ENCODE measurements at regions not wholly inside any gene's neighbourhood (a gene's known extent, or its start where the extent isn't known, plus 50 kb on each side); places are given as distances from the start of the nearest gene placed in this dataset.

DNA sequence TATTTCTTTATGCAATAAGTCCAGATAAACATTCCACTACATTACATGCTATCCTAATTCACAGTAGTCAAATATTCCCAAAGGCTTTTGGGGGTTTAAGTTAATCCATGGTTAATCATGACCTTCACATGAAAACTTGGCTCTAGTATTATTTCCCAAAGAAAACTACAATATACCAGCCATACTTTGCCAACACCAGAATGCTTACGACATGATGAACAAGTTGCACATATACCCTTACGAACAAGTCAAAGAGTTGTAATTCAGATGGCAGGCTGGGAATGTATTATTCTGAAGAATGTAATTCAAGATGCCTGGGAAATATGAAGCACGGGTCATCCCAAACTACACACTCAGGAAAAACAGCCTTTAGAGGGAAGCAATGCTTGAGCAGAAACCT is 499.6 kb downstream of the PPARGC1A start:
- DNase-seq: no peak

DNA sequence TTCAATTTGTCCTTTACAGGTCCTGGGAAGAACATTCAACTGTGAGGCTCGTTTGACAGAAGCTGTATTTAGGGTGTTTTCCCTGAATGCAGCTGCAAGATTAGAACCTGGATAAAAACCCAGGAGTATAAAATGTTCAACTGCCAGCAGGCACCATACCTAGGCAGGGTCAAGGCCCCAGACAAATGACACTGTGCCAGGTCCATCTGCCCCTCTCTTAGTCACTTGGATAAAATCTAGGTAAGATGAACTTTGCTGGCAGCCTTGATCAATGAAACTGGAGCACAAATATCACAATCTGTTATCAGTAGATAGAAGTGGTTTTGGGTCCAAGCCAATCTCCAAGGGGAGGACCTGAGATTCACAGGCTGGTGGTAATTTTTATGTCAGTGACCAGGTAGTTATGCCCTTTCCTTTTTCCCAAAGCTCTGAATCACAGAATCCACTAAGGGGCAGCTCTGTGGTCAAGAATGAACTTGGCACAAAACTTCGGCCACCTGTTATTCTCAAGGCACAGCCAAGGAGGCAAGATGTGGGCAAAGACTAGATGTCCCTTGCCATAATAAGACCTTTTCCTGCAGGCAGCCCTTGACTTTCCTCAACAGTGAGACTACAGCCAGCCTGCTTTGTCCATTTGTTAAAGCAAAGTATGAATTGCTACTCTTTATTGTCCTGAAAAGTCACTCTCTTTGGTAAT is 501.0 kb downstream of the PPARGC1A start:
- DNase-seq: no peak

DNA sequence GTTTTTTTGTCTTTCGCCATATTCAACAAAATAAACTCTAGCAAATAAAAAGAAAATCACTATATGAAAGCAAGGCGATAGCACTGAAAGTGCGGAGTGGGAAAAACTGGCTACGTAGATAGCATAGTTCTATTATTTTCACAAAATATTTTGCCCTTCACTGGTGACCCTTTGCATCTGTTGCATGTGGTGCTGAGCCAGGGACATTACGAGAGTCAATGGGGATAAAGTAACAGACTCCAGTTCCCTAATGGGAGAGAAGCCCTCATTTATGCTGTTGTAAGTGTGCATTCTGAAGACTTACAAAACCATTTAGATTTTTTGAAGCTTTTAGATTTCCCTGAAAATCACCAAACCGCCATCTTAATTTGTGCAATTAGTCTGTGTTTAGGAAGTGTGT is 501.6 kb downstream of the PPARGC1A start:
- no peak for DNase-seq

GRCh38 chr4:23384741-23385140 is 505.1 kb downstream of the PPARGC1A start:
- no peak for DNase-seq

GRCh38 chr4:23382879-23383278 is 507.0 kb downstream of the PPARGC1A start:
- DNase-seq: no peak

DNA sequence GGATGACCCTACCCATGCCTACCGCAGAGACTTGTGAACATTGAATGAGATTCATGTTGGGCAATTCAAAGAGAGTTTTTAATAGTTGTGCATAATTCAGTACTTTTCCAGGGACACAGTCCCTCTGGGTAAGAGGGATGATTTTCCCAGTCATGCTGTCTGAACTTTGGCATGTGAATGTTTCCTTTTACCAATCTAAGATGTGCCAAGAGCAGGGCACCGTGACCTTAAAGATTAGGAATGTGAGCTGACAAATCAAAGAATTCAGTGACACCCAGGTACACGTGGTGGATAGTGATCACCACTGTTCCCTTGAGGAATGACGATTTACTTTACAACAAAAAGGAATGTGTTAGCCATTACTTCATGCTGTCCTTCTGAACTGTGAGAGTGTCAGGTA is 515.6 kb downstream of the PPARGC1A start:
- no peak for DNase-seq

DNA sequence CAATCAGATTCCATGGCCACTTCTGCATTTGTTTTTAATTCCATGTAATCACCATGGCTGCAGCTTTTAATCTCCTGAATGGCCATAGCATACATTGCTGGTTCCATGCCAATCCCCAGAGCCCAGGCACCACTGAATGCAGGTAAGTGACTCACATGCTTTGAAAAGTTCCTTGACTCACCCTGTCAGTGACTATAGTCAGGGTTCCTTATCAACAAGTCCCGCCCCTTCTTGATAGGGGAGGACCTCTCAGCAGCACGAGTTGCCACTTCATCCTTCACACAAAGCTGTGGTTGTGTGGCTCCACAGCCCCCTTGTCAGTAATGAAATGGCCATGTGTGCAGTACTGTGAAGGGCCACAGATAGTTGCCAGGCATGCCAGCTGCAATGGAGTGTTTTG is 516.6 kb downstream of the PPARGC1A start:
- DNase-seq: no peak

DNA sequence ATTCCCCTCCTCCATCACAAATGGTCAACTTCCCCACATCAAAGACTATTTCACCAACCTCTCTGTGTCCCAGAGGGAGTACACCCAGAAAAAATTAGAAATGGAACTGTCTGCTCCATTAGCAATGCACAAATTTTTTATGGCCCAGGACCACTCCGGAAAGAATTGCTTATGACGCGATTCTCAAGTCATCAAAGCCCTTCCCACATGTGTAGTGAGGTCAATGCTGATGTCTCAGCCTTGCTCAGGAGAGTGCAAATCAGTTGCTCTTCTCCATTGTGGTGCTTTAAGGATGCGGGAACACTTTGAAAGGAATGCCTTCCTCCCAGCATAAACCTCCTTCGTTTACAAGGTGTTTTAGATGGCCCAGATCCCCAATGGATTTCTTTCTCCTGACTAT is 518.3 kb downstream of the PPARGC1A start:
- no peak for DNase-seq

DNA sequence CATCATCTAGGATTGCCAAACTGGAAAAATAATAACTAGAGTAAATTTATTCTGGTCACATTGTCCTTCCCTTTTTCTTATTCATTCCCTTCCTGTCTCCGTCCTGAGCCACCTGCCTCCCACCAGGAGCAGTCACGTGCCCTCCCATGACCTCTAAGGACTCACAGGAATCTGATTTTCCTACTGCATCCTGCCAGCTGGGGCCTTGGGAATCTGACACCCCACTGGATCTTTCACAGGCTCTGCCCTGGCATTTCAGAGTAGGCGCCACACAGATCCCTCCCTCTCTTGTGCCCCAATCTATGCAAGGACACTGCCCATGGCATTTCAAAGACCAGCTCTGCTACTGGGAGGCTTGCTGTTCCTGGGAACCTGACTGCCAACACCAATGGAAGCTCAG is 520.5 kb downstream of the PPARGC1A start:
- DNase-seq: no peak

DNA sequence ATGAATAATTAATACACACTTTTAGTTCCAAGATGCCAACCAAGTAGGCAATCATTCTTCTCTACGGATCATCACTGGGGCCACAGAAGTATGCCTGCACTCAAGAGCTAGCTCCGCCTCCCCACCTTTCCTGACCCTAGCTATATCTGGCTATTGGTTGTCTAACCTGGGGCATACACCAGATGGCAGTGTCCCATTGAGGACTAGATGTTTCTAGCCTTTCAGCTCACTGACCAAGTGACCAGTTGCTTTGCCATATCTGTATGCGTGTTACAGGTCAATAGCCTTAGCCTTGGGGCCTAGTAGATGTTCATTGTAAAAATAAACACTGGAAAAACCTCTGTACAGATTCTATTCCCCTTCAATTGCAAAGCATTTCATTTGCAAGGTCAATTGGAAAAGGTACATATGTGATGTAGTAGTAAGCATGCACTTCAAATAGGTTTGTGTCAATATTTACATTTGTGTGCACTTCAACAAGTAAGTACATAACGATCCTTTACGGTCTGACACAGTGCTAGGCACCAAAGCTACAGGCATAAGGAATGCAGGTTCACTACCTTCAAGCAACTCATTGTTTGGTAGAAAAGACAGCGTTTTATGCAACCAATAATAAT is 521.7 kb downstream of the PPARGC1A start:
- DNase-seq: peak in 1 of 2 experiments; percentile 23

DNA sequence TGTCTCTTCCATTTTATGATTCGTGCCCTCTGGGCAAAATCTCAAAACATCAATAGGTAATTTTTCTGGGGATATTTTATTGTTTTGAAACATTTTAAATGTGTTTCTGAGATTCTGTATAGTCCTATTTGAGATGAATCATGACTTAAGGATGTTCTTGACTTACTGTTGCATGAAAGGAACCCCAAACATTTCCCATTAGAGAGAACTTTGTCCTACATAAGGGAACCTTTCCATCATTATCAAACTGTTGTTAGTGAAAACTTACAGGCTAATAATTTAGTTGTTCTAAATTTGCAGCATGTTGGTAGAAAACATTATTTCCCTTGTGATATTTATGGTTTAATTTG is 523.3 kb downstream of the PPARGC1A start:
- DNase-seq: no peak

DNA sequence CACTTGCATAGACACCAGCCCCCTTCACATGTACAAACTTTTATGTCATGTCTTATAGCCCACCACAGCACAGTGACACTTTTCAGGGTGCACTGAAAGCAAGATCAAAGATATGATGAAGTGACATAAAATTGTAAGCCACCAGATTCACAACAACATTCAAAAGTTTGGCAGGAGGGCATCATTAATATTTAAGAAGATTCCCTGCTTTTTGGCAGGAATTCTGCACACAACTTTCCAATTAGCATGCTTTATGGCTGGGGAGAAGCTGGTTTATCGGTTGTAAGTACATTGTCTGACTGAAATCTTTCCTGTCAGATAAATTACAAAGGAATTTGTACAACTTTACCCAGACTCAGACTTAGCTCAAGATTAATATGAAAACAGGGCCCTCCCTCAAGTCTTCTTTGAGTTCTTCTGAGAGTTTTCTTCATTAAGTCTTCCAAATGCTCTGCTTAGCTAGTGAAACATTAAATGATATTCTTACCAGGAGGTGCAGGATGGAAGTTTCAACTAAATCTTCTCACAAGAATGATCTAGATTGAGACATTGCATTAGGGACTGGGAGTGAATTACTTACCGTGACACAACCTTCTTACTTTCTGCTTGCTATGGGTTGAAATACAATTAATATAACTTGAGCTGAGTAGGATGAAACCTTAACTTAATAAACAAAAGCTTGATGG is 523.8 kb downstream of the PPARGC1A start:
- DNase-seq: no peak

GRCh38 chr4:23365086-23365485 is 524.8 kb downstream of the PPARGC1A start:
- DNase-seq: no peak

DNA sequence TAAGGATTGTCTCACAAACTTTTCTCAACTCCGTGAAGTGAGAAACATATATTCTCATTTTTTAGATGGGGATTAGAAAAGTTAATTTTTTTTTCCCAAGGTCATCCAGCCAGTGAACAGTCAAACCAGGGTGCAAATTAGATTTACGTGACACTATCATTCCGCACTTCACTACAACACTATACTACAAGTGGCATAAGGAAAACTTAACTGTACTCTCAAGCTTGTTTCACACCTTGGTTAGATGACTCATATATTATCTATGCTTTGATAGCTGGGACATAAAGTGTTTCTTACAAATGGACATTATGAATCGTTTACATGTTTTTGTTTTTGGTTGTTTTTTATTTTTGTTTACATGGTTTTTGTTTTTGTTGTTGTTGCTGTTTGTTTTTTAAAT is 525.7 kb downstream of the PPARGC1A start:
- no peak for DNase-seq

DNA sequence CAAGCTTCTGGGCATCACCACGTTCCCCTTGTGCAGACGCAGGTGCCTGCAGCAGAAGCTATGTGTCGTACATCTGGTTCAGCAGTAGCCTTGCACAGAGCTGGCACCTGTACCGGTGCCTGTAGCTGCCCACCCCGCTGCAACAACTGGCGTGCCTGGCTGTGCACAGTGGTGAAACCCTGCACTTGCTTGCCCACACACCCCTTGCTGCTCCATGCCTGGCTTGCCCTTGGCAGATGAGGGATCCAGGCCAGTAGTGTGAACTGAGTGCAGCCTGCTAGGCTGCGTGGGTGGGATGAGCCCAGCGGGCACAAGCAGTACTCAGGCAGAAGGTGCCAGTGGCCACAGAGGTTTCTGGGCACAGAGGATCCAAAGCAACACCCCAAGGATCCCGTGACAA is 528.4 kb downstream of the PPARGC1A start:
- no peak for DNase-seq

DNA sequence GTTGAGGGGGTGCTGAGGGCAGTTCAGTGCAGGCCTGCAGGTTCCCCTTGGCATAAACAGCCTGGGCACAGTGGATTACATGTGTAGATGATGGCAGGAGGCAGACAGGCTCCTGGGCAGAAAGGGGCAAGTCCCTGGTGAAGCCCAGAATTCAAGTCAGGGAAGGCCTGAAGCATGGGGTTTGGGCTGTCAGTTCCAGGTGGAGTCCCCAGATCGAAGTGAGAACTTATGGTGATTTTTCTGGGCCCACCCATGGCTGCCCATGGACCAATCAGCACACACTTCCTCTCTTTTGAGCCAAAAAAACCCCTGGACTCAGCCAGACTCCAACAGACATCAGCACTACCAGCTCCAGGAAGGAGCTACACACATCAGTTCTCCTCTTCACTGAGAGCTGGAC is 529.1 kb downstream of the PPARGC1A start:
- DNase-seq: no peak

DNA sequence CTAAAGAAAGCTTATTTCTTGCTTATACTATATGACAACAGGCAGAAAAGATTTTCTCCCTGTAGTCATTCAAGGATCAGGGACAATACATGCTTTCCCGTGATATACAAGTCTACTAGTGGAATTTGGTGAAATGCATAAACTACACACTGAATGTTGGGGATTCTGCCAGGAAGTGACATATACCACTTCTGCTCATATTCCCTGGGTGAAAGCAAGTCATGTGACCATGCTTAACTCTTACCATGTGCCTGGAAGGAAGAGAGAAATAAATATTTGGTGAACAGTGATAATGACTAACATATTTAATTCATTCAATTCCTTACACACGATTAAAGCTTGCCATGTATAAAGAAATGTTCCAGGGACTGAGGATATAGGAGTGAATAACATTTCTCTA is 534.6 kb downstream of the PPARGC1A start:
- DNase-seq: no peak

GRCh38 chr4:23353200-23353599 is 536.6 kb downstream of the PPARGC1A start:
- no peak for DNase-seq

GRCh38 chr4:23348789-23349498 is 540.9 kb downstream of the PPARGC1A start:
- DNase-seq: no peak

DNA sequence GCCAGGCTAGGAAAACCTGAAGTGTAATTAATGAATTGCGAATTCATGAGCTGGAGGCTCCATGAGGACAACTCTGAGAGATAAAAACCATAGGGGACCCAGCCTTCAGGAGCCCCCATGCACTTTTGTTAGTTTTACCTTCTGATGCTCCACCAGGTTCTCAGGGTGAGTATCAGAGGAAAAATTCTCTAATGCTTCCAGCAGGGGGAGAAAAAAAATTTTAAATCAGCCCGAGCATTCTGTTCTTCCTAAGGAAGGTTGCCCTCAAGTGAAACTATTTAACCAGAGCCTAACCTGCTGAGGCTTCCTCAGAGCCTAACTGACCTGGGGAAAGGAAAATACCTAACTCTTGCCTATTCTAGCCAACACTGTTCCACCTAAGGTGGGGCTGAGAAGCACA is 552.6 kb downstream of the PPARGC1A start:
- DNase-seq: no peak

DNA sequence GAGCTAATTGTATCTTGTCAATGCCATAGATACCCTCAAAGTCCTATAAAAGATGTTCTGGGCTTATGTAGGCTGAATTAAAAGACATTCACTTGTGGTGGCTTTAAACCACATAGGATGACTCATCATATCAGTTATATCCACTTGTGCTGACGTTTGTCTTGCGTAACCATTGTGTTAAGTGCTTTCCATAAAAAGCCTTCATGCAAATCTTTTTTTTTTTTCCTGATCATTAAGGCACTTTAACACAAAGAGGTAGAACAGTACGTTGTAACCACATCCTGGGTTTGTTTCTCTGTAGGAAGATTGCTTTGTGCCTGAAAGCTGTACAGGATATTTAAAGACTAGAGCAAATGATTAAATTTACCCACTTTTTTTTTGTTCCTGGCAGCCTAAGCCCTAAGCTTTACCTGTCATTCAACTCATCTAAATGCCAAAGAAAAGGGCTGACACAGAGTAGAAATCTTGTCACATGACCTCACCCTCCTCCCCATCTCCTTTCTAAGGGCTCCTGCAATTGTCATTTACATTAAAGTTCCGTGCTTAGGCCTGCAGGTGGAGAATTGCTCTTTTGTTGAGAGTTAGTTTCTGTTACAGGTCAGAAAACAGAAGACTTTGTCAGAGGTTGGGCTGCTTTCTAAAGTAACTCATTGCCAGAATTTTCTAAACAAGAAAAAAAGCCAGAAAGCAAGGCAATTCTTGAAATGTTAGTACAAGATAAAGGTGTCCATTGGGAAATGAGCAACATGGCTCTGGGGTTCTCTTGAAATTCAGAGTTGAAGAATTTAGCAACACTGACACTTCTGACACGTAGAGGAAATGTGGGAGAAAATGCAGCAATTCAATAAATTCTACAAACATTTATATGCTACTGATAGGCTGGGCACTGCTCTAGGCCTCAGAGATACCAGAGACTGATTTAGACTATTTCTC is 555.6 kb downstream of the PPARGC1A start:
- DNase-seq: peak; percentile 56 to 83

DNA sequence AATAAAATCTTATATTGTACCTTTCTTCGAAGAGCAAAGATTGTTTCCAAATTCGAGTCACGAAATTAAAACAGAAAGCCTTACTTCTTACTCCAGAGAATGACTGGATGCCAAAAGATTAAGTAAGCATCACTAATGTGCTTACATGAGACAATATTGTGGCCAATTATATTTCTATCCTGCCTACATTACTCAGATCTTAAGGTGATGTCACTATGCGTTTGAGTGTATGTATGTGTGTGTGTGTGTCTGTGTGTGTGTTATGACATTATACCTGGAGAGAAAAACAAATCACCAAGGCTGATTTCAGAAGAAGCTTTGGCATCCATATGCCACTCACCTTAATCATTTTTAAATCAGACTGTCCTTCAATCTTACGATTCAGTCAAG is 556.3 kb downstream of the PPARGC1A start:
- DNase-seq: peak in 1 of 2 experiments; percentile 48

GRCh38 chr4:23332313-23332712 is 557.5 kb downstream of the PPARGC1A start:
- no peak for DNase-seq
